Right atrium auricular region (tissue), 2 donors: ENCODE measurements at regions not wholly inside any gene's neighbourhood (a gene's known extent, or its start where the extent isn't known, plus 50 kb on each side); places are given as distances from the start of the nearest gene placed in this dataset.

Experiments
- DNase-seq: peaks from one replicate; pipeline ENCODE4 v3.0.0-alpha.2; 2019; ENCODE audit warnings: low spot score
- H3K27ac ChIP-seq, 2 donors: fragments of 200-600 bp; sonication (generic); 1 replicate in 1 of 2; 2 replicates in 1 of 2; pipeline ENCODE4 v1.5.1; 2016 to 2019
- H3K27me3 ChIP-seq, 2 donors: fragments of 200-600 bp; sonication (generic); one replicate each; pipeline versions ENCODE4 v1.5.1 to v1.6.0; 2017 to 2019
- H3K36me3 ChIP-seq: fragments of 200-600 bp; sonication (generic); one replicate; pipeline ENCODE4 v1.5.1; 2016
- H3K4me1 ChIP-seq, 2 donors: fragments of 200-600 bp; sonication (generic); one replicate each; pipeline versions ENCODE4 v1.5.1 to v1.6.0; 2017 to 2019
- H3K4me3 ChIP-seq, 2 donors: fragments of 200-600 bp; sonication (generic); 1 replicate in 1 of 2; 2 replicates in 1 of 2; pipeline ENCODE4 v1.5.1; 2017 to 2019; ENCODE audit warnings: mild to moderate bottlenecking in 1 of 2, moderate library complexity in 1 of 2
- H3K9me3 ChIP-seq, 2 donors: fragments of 200-600 bp; sonication (generic); one replicate each; pipeline ENCODE4 v1.5.1; 2019
- TF ChIP-seq, protein P1 (sequence below), 2 donors: fragments of 200-600 bp; sonication (generic); IDR thresholded peaks; one replicate each; pipeline ENCODE4 v1.5.1; 2019; ENCODE audit warnings: antibody characterized with exemption in 2 of 2

DNA sequence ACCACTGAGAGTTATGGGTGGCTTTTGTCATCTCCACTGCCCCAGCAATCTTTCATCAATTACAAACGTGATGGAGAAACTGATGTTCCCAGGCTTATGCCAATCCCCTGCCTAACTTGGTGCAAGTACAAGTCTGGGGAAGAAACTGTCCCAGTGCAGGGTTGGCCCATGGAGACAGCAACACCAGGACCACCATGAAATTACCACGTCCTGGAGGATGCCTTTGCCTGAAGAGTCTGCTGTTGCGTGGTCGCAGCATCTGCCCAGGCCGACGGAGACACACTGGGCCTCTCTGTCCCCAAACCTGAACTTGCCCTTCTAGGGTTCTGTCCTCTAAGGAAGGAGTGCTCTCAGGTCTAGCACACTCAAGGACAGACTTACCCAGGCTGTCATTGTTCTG is 496.8 kb upstream of the RAB6C start:
- H3K4me1 ChIP-seq = no peaks in the 10 kb centered on the region
- no peak overlapping the region for H3K4me3 ChIP-seq
- H3K27me3 ChIP-seq = no peaks in the 10 kb centered on the region
- H3K9me3 ChIP-seq = no peaks in the 10 kb centered on the region
- DNase-seq = no peak
- TF ChIP-seq, protein P1, sequence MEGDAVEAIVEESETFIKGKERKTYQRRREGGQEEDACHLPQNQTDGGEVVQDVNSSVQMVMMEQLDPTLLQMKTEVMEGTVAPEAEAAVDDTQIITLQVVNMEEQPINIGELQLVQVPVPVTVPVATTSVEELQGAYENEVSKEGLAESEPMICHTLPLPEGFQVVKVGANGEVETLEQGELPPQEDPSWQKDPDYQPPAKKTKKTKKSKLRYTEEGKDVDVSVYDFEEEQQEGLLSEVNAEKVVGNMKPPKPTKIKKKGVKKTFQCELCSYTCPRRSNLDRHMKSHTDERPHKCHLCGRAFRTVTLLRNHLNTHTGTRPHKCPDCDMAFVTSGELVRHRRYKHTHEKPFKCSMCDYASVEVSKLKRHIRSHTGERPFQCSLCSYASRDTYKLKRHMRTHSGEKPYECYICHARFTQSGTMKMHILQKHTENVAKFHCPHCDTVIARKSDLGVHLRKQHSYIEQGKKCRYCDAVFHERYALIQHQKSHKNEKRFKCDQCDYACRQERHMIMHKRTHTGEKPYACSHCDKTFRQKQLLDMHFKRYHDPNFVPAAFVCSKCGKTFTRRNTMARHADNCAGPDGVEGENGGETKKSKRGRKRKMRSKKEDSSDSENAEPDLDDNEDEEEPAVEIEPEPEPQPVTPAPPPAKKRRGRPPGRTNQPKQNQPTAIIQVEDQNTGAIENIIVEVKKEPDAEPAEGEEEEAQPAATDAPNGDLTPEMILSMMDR (IDR thresholded peaks at IDR 0.05) = no peak
- H3K27ac ChIP-seq = no peak overlapping the region
- no peaks in the 10 kb centered on the region for H3K36me3 ChIP-seq

DNA sequence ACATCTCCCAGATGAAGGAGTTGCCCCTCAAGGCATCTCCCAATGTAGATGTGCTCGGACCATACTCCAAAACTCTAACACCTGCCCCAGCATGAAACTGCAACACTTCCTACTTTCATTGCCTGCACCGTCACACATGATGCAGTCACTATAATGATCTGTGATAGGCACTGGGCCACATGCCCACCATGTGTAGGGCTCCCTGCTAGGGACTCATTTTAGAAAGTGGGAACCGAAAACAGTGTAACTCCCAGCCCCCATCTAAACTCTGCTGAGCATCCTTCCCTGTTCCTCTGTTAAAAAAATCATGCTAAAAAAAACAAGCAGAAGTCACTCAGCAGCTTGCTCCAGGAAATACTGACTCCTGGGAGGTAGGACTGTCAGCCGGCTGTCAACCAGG is 496.1 kb upstream of the RAB6C start:
- H3K27me3 ChIP-seq = no peaks in the 10 kb centered on the region
- H3K4me3 ChIP-seq = no peak overlapping the region
- no peaks in the 10 kb centered on the region for H3K9me3 ChIP-seq
- DNase-seq = no peak
- TF ChIP-seq, protein P1 (IDR thresholded peaks at IDR 0.05) = no peak
- no peaks in the 10 kb centered on the region for H3K36me3 ChIP-seq
- H3K27ac ChIP-seq = no peak overlapping the region
- H3K4me1 ChIP-seq = no peaks in the 10 kb centered on the region

DNA sequence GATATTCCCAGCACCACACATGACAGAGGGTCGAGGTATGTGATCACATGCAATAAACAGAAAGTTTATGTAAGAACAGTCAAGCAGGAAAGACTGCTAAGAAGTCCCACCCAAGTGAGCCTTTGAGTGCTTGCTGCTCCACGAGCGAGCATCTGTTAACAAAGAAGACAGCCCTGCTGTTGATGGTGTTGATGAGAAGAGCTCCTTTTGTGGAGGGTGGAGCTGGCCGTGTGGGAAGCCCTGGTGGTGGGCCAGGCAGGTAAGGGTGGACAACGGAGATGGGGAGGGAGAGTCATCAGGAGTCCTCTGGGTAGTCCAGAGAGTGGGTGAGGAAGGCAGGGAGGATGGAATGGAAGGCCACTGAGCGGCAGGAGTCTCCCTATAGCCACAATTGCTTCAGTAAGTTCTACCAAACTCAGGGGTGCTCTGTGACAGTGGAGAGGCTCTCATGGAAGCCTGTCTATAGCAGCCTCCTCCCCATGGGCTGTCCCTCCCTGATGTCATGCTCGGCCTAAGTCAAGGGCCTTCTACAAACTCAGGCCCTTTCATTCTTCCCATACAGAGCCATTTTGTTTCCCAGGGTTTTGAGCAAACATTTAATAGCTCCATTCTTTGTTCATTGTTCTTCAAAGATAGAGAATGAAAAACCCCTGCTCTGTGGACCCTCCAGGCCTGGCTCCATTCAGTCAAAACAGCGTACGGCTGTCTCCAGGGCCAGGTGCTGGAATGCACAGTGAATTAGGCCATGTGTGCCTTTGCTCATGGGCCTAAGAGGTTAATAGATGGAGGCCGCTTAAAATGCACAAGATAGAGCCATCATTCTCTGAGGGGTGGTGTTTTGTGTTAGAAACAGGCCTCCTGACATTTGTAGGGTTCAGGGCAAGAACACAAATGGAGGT is 494.2 kb upstream of the RAB6C start:
- H3K9me3 ChIP-seq = no peaks in the 10 kb centered on the region
- no peak for DNase-seq
- no peak overlapping the region for H3K27ac ChIP-seq
- H3K4me1 ChIP-seq = no peaks in the 10 kb centered on the region
- H3K27me3 ChIP-seq = no peaks in the 10 kb centered on the region
- TF ChIP-seq, protein P1 (IDR thresholded peaks at IDR 0.05) = no peak
- no peak overlapping the region for H3K4me3 ChIP-seq
- H3K36me3 ChIP-seq = no peaks in the 10 kb centered on the region

DNA sequence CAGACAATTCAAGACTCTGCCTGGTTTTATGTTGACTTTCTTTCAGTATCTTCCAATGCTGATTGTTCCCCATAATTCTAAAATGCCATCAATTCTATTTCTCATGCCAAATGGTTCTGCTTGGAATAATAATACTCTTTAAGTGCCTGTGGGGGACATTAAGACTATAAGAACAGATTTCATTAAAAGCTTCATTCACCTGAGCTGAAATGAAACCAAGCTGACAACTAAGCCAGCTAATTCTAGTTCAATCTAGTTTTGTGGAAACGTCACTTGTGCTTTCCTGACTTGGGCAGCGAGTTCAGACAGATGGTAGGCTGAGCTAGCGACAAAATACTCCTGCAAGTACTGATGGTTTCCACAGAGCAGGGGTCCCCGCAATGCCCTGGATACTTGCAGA is 491.1 kb upstream of the RAB6C start:
- H3K4me1 ChIP-seq = no peaks in the 10 kb centered on the region
- no peak overlapping the region for H3K27ac ChIP-seq
- no peaks in the 10 kb centered on the region for H3K27me3 ChIP-seq
- no peak overlapping the region for H3K4me3 ChIP-seq
- DNase-seq = no peak
- H3K36me3 ChIP-seq = no peaks in the 10 kb centered on the region
- TF ChIP-seq, protein P1 (IDR thresholded peaks at IDR 0.05) = no peak
- H3K9me3 ChIP-seq = no peaks in the 10 kb centered on the region

DNA sequence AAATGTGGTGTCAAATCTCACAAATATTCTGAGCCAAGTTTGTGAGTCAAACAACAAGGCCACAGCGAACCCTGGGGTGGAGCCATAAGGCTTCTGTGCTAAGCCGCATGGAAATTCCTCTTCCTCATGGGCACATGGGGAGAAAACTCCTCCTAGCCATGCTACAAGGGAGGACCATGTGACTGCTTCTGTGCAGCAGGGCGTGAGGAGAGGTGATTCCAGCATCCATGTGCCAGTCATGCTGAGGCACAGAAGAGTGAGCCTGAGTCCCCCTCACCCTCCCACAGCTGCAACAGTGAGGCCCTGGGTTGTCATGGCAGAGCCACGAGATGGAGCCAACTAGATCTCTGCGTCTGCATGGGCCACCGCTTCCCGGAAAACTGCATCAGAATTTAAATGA is 488.8 kb upstream of the RAB6C start:
- TF ChIP-seq, protein P1 (IDR thresholded peaks at IDR 0.05) = no peak
- DNase-seq = no peak
- no peaks in the 10 kb centered on the region for H3K36me3 ChIP-seq

DNA sequence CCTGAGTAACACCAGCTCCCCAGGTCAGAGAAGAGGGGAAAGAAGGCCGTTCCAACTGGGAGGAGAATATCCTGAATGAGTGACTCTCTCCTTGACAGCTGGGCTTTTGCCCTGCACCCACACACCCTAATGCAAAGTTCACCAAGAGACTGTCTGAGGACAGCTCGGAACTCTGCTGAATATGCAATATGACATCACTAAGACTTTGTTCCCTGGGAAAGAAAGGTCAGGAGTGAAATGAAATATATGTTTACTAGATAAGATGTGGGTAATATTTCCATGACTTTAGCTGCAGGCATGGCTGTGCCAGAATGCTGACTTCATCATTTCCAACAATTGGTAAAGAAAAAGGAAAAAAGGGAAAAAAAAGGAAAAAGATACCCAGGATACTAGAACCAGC is 488.2 kb upstream of the RAB6C start:
- Histone ChIP-seq H3K36me3 (no peaks in the 10 kb centered on the region), H3K4me1 (no peaks in the 10 kb centered on the region), H3K9me3 (no peaks in the 10 kb centered on the region), H3K4me3 (no peak overlapping the region), H3K27ac (no peak overlapping the region), H3K27me3 (no peaks in the 10 kb centered on the region)
- DNase-seq = no peak
- TF ChIP-seq, protein P1 (IDR thresholded peaks at IDR 0.05) = no peak

More for the DNA sequence above, 488.8 kb upstream of the RAB6C start:
- Histone ChIP-seq H3K27me3 (no peaks in the 10 kb centered on the region), H3K27ac (no peak overlapping the region), H3K4me1 (no peaks in the 10 kb centered on the region), H3K9me3 (no peaks in the 10 kb centered on the region), H3K4me3 (no peak overlapping the region)
